AG08396 (cell line): ENCODE measurements at regions not wholly inside any gene's neighbourhood (a gene's known extent, or its start where the extent isn't known, plus 50 kb on each side); places are given as distances from the start of the nearest gene placed in this dataset.
"Not testable (repeated sequence)": the region's sequence is repeated elsewhere in the genome, so short reads cannot be mapped to it uniquely, and the experiment has no call there.

ENCODE experiments used
- DNase-seq: peaks from one replicate; pipeline ENCODE4 v3.0.0; 2012; ENCODE audit warnings: low spot score, mixed read lengths

DNA sequence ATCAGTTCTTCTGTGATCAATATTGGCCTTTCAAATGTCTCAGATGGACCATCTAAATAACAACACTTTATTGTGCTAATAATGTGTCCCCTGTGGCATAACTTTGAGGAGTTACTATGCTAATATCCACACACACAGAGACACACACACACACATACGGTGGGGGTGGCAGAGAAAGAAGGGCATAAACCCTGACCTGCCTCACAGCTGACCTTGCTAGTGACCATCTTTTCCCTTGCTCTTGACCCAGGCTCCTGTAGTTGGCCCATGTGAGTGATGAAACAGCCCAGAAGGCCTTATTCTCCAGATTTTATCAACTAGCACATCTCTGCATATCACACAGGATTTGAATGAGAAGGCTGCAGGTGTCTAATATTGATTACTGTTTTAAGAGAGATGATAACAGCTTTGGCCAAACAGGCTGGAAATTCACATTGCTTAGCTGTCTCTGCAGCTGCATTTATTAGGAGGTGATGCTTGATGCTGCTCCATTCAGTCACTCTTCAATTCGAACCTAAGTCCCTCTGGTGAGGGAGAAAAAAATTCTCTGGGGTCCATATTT lies 176.4 kb downstream of the ACTR3 start:
- DNase-seq: no peak

DNA sequence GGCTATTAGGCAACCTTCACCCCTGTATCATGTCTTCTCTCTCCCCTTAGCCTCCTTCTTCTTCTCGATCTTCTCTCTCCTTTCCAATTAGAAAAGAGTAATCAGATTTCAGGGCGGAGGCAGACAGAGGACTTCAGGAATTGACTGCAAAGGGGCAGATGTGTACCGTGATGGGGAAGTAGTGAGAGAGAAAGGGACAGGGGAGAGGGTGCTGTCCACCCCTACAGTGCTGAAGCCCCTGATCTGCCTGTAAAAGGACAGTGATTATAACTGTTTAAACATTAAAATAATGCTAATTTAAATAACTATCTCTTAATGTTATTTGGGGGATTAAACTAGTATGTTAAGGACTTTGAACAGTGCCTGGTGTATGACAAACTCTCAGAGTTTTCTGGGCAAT lies 178.5 kb downstream of the ACTR3 start:
- no peak for DNase-seq

DNA sequence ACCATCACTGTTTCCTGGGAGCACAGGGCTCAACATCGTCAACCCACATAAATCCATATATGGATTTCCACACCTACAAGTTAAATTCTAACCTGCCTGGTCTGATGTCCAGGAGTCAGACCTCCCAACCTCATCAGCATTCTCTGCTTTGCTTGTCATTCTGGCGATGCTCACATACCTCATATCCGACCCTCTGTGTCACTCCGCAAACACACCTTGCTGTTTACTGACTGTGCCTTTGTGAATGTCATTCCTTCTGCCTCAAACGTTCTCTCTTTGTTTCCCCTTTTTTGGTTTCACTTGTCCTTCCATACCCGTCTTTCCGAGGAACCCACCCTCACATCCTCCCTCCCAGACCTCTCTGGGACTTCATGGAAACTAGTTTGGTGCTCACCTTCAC lies 187.1 kb downstream of the ACTR3 start:
- no peak for DNase-seq

DNA sequence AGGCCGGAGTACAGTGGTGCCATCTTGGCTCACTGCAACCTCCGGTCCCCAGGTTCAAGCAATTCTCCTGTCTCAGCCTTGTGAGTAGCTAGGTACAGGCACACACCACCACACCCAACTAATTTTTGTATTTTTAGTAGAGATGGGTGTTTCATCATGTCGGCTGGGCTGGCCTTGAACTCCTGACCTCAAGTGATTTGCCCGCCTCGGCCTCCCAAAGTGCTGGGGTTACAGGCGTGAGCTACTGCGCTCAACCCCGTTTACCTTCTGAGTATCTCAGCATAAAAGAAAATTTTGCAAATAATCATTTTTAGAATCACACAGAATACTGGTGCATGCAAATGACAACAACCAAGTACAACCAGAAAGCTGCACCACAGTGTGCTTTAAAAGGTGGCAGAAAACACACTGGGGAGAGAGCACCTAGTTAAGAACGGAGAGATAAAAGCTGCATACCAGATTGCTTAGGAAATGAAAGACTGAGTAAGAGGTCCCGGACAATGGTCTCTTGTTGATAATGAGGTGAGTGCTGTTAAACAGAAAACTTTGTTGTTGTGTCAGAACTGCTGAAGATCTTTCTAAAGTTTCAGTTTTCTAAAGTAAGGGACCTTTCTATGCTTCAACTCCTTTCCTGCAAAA lies 189.6 kb downstream of the ACTR3 start:
- DNase-seq: no peak

DNA sequence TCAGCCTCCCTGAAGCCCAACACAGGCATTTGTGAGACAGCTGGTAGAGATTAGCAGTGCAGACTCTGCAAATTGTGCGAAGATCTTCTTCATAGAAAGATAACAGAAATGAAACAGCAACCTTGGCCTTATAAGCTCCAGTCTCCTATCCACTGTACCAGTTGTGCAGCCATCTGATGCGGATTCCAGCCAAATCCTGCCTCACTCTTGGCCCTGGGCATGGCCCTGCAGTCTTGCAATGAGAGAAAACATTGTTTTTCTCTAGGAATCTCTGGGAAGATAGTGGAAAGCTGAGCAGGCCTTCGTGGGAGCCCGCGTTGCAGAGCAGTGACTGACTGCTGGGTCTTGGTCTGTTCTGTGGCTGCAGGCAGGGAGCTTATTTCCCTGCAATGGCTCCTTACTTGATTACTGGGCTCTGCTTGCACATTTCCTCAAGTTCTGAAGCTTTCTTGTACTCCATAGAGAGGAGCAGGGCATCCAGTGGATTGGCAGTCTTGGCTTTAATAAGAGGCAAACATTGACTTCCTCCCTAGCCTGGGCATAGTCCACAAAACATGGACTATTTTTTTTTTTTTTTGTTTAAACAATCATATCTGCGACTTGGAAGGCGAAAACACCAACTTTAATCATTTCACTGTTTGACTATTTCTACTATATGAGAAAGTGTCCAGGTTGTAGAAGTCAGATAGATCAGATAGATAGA lies 193.0 kb downstream of the ACTR3 start:
- DNase-seq: no peak

DNA sequence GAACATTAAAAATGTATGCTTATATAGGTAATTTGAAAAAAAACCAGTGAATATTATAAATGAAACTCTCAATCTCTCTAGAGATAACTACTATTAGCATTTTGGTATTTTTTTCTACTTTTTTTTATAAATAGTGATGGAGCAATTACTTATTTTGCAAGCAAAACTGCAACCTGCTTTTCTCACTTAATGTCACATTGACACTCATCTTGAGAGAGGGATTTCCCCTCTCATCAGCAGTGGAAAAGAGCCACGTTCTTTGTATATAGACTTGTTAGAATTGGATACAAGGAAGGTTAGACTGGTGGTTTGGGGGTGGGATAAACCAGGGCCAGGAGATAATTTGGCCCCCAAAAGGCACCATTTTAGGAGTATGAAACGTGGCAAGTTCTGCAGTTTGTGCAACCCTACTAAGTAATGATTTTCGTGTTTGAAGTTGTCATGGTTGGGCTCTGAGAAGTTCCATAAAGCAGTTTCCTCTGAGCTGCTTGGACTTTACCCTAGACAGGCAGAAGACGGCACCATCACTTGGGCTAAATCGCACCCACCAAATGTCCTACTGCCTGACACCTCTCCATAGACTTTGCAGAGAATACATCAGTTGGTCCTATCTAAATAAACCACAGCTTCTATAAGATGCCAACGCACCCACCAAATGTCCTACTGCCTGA lies 194.0 kb downstream of the ACTR3 start:
- no peak for DNase-seq

DNA sequence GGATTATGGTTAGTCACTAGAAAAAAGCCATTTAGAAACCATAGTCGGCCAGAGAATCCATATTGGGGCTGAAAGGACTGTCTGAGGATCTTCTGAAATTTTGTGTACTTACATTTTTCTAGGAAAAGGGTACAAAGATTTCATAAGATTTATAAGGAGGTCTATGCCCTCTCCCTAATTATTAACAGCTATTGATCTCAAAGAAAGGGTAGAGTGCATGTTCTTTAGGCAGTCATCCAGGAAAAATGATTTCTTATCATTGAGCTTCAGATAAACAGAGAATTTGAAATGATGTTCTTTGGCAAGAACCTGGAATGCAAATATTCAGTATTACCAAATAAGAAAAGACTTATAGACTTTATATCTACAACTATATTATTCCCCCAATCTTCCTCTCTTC lies 195.3 kb downstream of the ACTR3 start:
- DNase-seq: no peak

DNA sequence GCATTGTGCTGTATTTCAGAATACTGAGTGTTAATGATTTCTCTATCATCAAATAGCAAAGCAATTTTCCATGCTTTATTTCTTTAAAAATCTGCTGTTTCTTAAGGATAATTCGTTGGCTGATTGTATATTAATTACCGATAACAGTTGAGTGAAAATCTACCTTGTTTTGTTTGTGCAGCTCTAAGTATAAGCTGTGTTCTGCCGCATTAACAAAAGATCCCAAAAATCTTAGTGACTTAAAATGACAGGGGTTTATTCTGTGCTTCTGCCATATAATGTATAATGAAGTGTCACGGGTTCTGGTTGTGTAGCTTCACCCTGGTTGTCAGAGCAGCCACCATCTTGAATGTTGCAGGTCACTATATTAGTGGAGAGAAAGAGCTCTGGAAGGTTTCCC lies 196.1 kb downstream of the ACTR3 start:
- DNase-seq: no peak

DNA sequence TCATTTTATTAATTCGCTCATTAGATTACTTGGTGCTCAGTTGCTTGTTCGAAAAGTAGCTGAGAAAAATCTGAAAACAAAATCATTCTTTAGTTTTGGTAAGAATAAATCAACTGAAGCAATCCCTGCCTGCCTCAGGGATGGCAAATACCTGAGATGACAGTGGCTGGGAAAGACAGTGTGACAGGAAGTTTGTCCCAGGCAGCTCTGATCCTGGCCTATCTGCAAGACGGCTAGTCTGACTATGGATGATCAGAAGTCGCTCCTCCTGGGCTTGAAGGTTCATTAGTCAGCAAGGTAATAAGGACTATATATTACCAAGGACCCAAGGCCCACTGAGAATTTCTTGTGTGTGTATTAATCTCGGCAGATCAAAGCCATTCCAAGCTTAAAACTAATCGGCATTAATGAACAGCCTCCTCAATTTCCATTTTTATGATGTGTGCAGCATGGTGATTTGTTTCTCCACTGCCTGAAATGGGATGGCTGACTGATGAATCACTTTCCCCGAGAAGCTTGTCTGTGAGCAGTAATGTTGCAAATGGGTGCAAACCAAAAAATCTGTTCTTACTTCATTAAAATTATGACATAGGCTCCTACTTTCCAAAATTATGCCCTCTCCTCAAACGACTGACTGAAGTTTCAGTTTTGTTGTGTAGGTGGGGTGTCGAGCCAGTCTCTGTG lies 199.9 kb downstream of the ACTR3 start:
- peak; percentile 28 for DNase-seq

DNA sequence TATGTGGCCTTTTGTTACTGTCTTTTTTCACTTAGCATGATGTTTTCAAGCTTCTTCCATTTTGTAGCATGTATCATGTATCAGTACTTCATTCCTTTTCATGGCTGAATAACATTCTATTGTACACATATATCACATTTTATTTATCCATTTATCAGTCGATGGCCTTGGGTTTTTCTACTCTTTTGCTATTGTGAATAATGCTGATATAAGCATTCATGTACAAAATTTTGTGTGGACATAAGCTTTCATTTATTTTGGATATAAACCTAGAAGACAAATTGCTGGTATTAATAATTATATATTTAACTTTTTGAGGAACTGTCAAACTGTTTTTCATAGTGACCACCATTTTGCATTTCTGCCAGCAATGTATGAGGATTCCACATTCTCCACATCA lies 201.1 kb downstream of the ACTR3 start:
- DNase-seq: no peak

DNA sequence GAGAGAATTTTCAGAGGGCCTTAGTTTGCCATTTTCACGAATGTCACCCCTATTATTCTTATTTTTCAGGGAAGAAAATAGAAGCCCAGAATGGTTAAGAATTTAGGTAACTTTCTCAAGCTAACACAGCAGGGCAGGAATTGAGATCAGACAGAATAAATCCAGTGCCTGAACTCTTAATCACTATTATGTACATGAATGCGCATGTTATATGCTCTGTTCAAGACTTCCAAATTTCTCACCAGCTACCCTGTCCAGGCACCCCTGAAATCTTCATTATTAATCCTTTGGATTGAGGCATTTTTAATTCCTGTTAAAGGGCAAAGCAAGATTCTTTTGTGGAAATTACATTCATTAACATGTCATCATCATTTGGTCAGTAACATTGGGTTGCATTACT lies 218.4 kb downstream of the ACTR3 start:
- DNase-seq: no peak

DNA sequence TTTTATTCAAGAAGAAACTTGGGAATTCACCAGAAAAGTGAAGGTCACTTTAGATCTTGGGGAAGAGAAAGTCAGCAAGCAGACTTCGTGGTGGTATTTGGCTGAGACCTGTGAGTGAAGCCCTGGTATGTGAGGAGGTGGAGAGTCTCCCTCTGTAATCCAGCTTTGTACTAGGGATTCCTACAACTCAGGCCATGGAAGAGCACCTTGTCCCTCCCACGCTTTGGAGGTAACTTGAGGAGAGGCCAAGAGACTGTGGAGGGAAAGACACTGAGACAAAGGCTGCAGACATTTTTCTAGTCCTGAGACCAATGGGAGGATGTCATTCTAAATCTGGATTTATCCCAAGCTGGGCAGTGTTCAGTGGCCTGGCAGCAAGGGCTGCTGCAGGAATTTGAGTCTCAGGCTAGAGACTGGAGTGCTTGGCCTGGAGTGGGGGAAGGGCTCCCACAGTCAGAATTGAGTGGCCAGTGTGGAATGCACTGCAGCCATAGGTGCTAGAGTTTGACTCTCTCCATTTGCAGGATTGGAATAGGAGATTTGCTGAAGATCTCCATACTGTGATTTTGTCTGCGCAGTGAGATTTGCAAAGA lies 219.0 kb downstream of the ACTR3 start:
- no peak for DNase-seq

DNA sequence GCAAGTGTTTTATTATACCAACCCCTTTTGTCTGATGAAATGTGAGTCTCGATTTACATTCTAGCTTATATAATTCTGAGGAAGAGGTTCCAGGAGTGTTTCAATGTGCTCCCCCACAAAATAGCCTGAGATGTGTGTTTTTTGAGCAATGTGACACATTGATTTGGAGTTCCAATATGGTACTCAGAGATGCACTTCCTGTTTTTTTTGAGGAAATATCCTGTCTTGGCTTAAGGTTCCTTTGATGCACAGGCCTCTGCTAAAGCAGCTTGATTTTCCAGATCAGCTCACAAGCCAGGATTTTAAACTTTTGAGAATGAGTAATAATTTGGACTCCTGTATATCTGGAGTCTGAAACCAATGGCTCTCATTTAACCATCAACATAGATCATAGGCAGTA lies 221.4 kb downstream of the ACTR3 start:
- DNase-seq: no peak

DNA sequence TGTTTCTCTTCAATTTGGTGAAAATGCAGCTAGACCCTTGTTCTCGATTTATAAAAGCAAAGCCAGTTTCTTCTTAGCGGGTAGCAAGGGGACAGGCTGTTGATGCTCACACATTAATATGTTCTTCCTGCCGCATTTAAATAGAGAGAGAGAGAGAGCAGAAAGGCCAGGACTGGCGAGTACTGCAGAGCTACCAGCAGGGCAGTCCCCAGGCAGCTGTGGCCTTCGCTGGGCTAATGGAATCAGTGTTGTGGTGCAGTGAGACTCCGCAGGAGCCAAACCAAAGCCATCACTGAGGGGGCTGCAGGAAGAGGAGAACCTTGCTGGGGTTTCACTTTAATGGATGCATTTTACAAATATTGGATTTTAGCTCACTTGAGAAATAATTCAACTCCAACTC lies 223.6 kb downstream of the ACTR3 start:
- DNase-seq: no peak

DNA sequence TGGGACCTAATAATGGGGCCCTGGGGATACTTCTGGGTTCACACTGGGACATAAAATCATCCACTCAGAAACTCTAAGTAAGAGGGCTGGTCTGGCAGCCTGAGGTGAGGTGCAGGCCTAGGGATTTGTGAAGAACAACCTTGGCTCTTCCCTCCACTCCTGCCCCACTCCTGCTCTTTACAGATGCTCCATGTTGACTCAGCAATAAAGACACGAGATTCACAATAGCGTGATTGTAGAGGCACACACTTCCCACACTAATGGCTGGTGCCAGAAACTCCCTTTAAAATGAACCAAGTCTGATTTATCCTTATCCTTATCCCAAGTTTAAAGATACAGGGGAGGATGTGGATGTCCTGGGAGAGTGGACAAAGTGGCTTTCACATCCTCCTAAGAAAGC lies 228.2 kb downstream of the ACTR3 start:
- no peak for DNase-seq

DNA sequence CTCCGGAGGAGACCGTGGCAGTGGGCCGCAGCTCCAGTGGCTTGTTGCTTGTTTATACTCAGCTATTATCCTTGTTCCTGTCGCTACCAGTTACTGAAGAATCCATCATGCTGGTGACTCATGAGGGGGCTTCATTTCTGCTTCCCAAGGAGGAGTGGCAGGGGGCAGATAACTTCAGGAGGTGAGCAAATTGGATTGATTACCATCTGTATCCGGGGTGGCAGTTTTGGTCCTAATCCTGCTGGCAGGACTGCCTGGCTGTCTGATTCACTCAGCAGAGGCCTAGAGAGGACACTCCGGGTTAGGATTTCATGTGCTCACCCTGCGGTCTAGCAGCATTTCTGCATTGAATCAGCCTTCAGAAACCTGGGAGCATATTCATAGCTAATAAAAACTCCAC lies 230.0 kb downstream of the ACTR3 start:
- peak; percentile 17 for DNase-seq

DNA sequence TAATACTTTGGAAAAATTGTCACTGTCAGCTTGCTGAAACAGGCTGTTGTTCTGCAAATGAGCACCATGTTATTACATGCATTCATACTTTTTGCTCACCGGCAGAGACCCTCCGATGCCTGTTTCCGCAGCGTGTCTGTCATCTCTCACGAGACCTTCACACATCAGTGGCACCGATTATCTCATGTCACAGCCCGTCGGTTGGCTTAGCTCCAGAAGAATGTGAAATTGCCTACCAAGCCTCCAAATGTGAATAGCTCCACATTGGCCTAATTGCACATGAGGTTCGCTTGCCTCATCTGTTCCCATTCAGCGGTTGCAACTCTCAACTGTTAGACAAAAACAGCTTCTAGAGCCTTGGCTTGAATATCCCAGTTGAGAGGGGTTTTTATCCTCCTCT lies 233.0 kb downstream of the ACTR3 start:
- DNase-seq: no peak

DNA sequence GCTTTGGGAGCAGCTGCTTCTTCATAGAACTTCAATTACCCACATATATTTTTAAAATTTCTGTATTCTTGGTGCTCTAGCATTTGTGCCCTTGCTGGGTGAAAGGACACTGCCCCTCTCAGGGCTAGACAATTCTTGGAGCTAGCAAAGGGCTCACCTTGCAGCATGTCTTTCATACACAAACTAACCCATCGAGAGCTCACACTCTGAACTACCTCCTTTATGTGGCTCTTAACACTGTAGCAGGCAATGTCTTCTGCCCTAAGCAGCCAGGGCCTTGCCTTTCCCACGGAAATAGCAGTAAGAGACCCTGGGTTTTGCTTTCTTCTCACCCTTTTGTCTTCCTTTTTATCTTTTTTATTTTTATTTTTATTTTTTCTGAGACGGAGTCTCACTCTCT lies 234.0 kb downstream of the ACTR3 start:
- DNase-seq: no peak

DNA sequence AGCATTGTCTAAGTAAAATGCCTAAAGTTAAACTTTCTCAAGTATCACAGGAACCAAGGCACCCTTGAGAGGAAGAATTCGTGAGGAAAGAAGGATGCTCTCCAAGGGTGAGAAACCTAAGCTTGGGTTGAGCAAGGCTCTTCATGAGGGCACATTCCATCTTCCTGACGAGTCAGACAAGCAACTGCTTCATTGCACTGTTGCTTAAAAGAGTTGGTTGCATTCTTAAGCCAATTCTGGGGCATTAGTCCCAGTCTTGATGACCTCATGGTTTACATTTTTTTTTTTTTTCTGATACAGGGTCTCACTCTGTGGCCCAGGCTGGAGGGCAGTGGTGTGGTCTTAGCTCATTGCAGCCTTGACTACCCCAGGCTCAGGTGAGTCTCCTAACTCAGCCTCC lies 237.5 kb downstream of the ACTR3 start:
- DNase-seq: peak; percentile 41

DNA sequence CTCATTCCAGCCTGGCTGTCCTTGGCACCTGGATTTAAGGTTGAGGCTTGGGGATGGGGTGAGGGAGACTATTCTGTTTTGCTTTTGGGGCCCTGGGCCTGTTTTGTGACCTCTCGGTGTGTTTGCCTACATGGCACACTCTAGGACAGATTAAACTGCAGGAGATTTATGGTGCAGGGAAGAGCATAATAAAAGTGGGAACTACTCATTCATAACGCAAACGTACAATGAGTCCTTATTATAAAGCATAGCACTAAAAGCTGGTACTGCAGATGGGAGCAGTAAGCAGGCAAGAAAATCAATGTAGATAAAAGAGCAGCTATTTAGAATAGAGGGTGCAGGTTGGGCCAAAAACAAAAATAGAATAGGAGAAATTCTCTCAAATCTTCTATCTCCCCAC lies 238.4 kb downstream of the ACTR3 start:
- no peak for DNase-seq

DNA sequence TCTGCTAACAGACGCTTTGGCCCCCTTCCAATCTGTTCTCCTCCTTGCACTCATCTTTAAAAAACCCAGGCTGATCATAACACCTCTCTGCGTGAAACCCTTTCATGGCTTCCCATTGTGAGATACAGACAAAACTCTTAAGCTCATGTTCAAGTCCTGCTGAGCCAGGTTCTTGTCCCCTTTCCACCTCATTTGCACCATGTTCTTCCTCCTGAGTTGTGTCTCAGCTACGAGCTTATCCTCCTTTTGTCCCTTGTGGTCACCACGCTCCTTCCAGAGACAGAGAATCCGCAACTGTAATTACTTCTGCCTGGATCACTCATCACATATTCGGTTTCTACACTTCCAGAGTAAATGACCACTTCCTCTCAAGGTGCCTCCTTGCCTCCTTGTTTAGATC lies 238.8 kb downstream of the ACTR3 start:
- DNase-seq: no peak

DNA sequence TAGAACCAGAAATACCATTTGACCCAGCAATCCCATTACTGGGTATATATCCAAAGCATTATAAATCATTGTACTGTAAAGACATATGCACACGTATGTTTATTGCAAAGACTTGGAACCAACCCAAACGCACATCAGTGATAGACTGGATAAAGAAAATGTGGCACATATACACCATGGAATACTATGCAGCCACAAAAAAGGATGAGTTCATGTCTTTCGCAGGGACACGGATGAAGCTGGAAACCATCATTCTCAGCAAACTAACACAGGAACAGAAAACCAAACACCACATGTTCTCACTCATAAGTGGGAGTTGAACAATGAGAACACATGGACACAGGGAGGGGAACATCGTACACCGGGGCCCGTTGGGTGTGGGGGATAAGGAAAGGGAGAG lies 242.2 kb downstream of the ACTR3 start:
- not testable (repeated sequence) for DNase-seq
